ENCODE measurements at regions not wholly inside any gene's neighbourhood (a gene's known extent, or its start where the extent isn't known, plus 50 kb on each side); places are given as distances from the start of the nearest gene placed in this dataset.
"Not testable (repeated sequence)": the region's sequence is repeated elsewhere in the genome, so short reads cannot be mapped to it uniquely, and the experiment has no call there.

DNA sequence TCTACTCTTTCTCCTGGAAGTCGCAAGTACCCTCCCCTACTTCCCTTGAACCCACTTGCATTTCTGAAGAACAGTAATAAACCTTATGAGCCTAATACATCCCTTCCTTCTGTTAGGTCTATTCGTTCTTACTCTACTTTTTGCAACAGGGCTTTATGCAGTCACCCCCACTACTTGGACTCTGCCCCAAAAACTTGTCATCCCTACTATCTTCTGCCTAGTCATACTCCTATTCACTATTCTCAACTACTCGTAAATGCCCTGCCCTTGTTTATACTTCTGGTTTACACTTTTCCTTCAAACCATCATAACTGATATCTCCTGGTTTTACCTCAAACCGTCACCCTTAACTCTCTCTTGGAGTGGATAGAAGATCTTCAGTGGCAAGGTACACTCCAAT lies 55.2 kb upstream of the SLIT2 start:
- no peak for DNase-seq (ENCODE audit: low spot score)

DNA sequence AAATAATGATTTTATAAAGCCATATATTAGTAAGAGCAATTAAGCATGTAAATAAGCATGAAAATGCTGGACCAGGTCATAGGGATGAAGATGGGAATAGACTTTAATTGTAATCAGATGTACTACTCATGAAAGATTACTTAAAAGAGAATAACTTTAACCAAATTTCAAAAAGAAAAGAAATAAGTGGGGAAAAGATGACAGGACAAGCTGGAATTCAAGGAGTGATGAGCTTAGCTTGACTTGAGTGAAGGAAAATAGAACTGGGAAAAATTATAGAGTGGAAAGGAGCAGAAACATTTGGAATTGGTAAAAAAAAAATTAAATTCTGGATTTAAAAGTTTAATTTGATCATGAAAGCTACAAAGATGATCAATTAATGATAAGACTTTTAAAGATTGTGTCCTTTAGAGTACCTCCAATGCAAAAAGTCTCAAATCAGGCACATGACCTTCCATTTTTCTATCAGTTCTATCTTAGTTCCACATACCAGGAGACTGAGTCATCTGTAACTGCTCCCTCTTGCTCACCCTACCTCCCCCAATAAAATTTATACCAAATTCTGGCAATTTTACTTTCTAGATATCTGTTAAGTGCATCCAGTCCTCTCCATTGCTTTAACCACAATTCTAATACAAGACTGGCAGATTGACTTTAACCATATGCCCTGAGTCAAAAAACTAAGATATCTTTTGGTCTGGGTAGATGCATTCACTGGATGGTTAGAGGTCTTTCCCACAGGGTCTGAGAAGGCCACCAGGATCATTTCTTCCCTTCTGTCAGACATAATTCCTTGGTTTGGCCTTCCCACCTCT lies 56.4 kb upstream of the SLIT2 start:
- DNase-seq (ENCODE audit: low spot score), result no peak

DNA sequence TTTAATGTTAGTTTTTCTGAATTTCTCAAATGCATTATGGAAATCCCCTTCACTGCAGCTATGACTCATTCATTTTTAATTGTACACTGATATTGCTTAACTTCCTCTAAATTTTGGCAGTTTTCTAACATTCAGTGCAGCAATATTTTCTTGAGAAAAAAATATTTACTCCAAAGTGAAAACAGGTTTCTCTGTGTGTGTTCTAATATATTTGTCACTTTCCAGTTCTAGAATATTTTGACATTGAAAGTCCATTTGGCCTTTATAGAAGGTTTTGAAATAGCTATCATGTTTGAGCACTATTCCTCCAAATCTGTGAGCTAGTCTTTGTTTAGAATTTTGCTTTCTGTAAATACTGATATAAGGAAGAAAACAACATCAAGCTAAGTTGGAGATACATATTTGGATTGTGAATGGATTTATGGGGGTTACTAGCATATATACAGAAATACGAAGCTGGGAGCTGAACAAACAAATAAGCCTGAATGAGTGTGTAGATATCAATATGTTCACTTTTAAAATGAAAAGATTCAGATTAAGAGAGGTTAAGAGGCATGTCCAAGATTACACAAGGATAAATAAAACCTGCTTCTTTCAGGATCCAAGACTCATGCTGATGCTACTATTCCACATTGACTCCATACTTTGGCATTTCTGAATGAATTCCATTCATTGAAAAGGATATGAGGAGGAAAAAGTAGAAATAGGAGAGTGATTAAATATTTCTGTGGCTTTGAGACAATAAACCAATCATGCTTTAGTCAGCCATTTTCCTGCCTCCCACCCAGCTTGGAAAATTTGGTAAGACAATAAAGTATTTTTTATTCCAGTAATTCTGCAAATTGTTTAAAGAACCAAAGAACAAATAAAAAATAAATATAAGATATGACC lies 57.3 kb upstream of the SLIT2 start:
- DNase-seq (ENCODE audit: low spot score), result no peak

DNA sequence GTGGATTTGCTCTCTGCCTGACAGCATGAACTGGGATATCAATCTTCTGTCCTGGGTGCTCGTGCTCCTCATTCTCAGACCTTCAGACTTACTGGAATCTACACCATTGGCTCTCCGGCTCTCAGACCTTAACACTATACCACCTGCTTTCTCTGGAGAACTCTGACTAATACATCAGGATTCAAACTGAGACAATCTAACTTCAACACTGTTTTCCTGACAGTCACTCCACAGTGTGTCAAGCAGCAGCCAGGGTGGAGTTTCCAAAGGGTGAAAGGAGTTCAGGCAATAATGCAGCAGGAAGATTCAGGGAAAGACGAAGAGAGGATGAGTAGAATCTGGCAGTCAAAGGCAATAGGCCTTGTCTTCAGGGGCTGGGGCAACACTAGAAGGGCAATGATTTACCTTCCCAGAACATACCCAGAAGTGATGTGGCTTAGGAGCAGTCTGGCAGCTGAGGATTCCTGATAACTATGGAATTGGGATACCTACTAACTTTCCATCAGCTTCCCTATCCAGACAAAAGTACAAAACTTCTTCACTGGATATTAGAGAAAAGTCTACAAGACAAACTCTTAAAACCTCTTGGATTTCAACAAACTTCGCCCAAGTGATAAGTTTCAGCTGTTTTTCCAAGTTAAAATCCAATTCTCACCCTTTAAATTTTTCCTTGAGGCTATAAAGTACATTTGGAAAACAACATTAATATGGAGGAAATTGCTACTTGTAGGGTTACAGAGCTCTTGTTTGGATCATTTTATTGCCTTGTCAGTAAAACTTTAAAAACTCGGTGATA lies 58.4 kb upstream of the SLIT2 start:
- no peak for DNase-seq (ENCODE audit: low spot score)

DNA sequence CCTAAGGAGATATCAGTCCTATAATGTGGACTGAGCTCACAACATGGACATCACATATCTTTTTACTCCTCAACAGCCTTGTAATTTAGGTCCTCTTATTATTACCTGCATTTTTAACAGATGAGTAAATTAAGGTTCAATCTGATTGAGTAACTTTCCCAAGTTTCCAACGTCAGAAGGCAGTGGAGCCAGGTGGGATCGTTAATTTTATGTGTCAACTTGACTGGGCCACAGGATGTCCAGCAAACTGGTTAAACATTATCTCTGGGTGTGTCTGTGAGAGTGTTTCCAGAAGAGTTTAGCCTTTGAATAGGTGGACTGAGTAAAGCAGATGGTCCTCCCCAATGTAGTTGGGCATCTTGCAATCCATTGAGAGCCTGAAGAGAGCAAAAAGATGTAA lies 59.0 kb upstream of the SLIT2 start:
- no peak for DNase-seq (ENCODE audit: low spot score)

DNA sequence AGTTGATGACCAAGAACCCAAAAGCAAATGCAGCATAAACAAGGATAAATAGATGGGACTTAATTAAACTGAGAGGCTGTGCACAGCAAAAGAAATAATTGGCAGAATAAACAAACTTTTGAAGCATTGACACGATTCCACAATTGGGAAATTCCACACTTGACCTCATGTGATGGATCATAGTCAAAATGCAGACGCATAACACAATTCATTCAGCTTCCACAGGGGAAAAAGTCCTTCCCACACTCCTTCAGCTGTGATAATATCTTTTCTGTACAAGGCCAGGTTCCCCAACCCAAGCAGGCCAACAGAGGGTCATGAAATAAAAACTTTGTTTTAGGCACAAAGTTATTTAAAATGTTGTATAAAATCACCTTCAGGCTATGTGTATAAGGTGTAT lies 66.6 kb upstream of the SLIT2 start:
- no peak for DNase-seq (ENCODE audit: low spot score)

DNA sequence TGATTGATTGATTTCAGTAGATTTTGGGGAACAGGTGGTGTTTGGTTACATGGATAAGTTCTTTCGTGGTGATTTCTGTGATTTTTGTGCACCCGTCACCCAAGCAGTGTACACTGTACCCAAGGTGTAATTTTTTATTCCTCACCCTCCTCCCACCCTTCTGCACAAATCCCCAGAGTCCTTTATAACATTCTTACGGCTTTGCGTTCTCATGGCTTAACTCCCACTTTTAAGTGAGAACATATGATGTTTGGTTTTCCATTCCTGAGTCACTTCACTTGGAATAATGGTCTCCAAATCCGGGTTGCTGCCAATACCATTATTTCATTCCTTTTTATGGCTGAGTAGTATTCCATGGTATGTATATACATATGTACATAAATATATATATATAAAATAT lies 68.6 kb upstream of the SLIT2 start:
- DNase-seq (ENCODE audit: low spot score), result not testable (repeated sequence)

DNA sequence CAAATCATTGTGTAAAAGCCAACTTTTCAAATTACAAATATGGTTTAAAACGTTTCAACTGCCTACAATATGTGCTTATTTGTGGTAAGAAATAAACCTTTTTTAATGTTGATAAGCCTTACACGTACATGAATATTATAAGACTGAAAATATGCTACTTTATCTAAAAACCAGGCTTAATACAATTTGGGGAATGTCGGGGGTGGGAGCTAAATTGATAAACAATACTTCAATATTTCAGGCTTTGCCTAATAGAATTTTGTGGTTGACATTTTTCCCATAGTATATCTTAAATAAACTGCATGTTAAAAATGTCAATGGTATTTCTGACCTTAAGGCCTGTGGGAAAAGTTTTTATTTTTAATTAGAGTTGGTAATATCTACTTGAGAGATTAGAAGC lies 69.8 kb upstream of the SLIT2 start:
- no peak for DNase-seq (ENCODE audit: low spot score)

DNA sequence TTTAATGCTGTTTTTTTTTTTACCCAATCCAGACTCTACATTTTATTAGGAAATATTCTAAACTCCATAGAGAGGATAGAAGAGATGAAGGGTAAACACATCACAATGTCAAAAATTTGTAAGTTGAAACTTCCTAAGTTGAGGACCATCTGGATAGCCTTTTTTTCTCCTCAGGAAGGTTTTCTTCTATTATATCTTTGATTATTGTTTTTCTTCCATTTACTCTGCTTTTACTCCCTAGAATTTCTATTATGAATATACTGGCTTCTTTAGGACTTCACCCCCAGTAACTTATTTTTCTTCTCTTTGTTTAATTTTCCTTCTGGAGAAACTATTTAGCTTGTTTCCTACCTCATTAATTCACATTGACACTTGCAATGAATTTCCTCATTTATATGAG lies 71.2 kb upstream of the SLIT2 start:
- no peak for DNase-seq (ENCODE audit: low spot score)

DNA sequence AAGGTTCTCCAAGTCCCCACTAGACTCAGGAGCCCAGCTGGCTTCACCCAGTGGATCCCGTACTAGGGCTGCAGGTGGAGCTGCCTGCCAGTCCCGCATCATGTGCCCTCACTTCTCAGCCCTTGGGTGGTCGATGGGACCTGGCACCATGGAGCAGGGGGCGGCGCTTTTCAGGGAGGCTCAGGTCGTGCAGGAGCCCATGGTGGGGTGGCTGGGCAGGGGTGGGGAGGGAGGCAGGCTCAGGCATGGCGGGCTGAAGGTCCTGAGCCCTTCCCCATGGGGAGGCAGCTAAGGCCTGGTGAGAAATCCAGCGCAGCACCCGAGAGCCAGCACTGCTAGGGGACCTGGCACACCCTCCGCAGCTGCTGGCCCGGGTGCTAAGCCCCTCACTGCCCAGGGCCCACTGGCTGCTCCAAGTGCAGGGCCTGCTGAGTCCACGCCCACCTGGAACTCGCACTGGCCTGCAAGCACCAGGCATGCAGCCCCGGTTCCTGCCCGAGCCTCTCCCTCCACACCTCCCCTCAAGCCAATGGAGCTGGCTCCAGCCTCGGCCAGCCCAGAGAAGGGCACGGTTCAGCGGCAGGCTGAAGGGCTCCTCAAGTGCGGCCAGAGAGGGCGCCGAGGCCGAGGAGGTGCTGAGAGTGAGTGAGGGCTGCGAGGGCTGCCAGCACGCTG lies 72.7 kb upstream of the SLIT2 start:
- DNase-seq (ENCODE audit: low spot score), result no peak

DNA sequence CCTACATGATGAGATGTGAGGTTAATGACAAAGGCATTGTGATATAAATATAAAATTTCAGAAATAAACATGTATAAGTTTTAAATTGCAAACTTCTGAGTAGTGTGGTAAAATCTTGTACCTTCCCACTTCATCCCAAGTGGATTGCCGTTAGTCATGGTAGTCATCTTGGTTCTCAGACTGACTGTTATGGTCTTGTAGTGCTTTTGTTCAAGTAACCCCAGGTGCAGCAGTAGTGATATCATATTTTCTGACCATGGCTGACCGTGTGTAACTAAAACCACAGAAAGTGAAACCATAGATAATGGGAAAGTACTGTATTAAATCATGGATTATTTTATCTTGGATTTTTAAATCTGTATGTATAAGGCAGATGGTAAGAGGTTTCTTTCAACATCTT lies 74.8 kb upstream of the SLIT2 start:
- DNase-seq (ENCODE audit: low spot score), result no peak

DNA sequence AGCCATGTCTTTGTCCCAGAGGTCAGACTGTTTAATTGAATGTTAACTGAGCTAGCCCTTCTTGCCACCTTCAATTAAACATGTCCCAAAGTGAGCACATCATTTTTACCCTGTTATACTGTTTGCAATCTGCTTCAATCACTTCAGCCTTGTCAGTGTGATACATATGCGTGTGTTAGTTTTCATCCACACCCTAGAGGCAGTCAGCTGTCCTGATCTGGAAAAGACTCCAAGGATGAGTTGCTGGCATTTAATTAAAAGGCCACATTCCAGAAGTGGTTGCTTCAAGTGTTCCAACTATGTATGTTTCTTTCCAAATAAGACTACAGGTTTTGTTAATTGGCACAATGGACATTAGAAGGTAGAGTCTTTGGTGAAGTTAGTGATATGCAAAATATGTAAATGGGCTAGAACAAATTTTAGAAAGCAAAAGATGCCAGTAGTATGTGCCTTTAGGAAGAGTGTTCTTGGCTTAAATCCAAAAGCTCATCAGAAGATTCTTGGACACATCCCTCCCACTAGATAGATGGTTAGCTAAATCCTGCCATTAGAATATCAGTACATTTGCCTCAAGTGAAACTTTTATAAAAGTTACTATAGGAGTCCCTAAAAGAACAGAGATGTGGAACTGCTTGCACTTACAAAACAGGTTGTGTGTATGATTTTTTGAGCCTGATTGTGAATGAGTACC lies 79.5 kb upstream of the SLIT2 start:
- DNase-seq (ENCODE audit: low spot score), result no peak

DNA sequence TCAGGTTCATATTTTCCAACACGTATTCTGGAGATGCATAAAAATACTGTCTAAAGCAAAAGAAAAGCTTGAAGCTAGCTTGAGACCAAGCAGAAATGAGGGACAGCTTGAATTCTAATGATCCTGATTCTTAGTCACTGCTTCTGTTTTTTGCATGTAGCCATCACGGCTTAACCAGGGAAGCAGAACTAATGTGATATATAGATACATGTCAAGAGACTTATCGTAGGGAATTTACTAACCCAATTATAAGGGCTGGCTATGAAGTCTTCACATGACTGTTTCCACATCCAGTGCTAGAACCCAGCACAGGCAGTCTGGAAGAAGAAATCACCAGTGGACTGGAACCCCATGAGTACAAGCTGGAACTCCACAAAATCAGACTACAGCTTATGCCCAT lies 85.2 kb upstream of the SLIT2 start:
- DNase-seq (ENCODE audit: low spot score), result no peak

DNA sequence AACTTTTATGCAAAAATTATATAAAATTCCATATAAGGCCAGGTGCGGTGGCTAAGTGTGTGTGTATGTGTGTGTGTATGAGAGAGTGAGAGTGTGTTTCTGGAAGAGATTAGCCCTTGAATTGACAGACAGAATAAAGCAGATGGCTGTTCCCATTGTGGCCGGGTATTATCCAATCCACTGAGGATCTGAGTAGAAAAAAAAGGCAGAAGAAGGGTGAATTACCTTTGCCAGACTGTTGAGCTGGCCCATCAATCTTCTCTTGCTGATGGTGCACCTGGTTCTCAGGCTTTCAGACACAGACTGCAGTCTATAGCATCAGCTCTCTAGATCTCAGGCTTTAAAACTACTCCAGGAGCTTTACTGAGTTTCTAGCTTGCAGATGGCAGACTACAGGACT lies 92.2 kb upstream of the SLIT2 start:
- no peak for DNase-seq (ENCODE audit: low spot score)

DNA sequence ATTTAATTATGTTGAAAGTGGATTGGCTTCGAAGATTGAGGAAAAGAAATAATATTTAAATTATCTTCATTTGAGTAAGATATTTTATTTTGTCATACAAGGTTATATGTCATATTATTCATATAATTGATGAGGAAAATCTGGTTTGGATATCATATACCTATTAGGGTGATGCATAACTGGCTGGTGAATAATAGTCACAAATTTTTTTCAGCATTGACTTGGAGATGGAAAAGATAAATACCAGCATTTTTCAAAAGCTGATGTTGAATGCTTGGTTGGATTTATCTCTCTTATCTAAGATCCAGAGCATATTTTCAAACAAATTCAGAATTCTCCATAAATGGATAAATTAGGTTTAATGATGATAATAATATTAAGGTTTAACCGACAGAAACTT lies 93.5 kb upstream of the SLIT2 start:
- no peak for DNase-seq (ENCODE audit: low spot score)

DNA sequence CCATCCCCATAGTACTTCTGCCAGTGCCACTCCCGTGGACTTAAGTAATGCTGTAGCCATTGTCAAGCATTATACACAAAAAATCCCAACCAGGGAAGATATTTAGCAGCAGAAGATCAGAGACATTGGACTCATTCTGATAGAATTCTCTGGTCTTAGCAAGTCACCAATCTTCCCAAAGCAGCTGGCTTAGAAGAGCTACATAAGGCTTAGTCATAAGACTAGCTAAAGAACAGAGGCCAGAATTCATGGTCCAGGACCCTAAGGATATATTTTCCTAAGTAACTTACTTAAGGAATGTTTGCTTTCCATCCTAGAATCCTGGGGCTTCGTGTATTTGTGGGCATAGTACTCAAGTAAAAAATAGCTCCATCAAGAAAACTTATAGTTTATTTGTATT lies 100.3 kb upstream of the SLIT2 start:
- DNase-seq (ENCODE audit: low spot score), result no peak

DNA sequence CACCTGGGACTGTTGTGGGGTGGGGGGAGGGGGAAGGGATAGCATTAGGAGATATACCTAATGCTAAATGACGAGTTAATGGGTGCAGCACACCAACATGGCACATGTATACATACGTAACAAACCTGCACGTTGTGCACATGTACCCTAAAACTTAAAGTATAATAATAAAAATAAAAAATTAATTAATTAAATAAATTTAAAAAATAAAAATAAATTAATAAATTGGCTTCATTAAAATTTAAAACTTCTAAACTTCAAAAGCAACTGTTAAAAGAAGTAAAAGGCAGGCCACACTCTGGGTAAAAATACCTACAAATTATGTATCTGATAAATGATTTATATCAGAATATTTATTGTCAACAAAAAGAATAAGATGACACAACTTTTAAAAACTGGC lies 102.6 kb upstream of the SLIT2 start:
- not testable (repeated sequence) for DNase-seq (ENCODE audit: low spot score)

DNA sequence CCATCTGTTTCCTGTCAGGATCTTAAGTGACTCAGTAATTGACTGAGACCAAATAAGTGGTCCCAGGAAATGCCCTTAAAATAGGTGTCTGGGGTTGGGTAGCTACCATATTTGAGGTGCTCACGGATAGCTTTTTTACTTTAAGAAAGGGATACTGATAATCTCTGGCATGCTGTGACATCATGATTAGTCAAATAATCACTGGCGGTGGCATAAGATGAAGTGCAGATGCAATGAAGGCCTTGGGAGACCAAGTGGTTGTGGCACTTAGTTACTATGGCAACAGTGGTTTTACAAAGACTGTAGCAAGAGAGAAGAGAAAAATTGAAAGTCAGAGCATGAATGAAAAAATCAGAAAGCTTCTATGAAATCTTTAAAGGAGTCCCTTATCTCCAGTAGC lies 114.5 kb upstream of the SLIT2 start:
- DNase-seq (ENCODE audit: low spot score), result no peak

DNA sequence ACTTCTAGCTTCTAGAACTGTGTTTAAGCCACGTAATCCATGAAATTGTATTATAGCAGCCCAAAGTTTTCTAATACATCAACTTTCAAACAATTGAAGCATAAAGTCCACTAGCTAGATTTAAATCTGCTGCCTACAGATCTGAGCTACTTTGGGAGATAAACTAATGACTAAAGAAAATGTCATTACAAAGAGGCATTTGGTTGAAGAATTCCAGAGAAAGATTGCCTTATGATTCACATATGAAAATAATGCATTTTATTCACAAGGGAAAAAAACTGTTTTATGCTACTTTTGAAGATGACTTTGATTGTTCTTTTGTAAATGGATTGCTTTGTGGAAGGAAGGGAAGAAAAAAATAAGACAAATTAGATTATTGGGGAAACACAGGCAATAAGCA lies 124.1 kb upstream of the SLIT2 start:
- DNase-seq (ENCODE audit: low spot score), result no peak

DNA sequence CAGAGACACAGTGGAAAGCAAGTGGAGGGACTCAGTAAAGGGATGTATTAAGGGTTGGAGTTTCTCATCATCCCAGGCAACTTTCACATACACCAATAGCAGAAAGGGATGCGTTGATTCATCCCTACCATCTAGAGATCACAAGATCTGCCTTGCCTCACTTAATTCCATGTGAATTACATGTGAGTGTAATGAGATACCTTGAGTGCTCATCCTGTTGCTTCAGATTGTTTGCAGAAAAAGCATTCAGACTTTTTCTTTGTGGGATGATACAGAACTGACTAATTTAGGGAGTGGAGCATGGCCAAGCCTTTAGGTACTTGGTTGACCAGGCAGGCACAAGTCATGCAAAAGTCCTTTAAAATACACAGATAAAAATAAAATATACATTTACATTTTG lies 124.8 kb upstream of the SLIT2 start:
- no peak for DNase-seq (ENCODE audit: low spot score)

DNA sequence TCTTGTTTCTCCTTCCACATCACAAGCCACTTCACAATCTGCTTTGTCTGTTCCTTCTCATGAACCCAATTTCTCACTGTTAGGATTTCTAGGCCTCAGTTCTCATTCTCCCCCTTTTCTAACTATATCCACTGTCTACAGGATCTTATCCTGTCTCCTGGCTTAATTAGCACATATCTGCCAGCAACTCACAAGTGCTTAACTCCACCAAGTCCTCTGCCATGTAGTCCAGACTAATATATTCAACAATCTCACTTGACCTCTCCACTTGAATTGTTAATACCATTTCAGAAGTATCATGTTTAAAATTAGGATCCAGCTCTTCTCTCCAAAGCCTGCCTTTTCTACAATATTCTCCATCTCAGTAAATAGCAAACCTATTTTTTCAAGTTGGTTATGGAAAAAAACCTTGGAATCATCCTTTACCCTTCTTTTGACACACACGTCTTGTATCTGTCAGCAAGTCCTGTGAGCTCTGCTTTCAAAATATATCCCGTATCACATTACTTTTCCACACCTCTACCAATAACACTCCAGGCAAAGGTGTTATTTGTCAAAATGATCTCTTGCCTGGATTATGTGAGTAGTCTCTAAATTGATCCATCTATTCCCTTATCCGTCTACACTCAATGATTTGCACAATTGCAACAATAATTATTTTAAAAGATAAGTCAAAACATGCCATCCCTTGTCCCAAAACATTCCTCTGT lies 127.2 kb upstream of the SLIT2 start:
- DNase-seq (ENCODE audit: low spot score), result no peak

Measured in putamen (tissue), 1 donor.